ENCODE measurements at regions not wholly inside any gene's neighbourhood (a gene's known extent, or its start where the extent isn't known, plus 50 kb on each side); places are given as distances from the start of the nearest gene placed in this dataset.

- TF ChIP-seq CTCF (IDR thresholded peaks at IDR 0.05 in 2 of 3, conservative IDR thresholded peaks at IDR 0.05 in 1 of 3; ENCODE audit: borderline replicate concordance in 1 of 3, insufficient read depth in 1 of 3, low read depth in 2 of 3, low read length in 2 of 3): no peak
Observed at GRCh38 chr10:129391464-129391863, 75.6 kb upstream of the MGMT start (continued).

GRCh38 chr10:129392855-129393254, 74.2 kb upstream of the MGMT start:
- no peak for DNase-seq (ENCODE audit: low read depth, low spot score)
- H3K9ac ChIP-seq (ENCODE audit: low read length): no peak overlapping the region
- H3K27me3 ChIP-seq (ENCODE audit: insufficient read depth, low read length): 0 out of 2 replicates have a peak, but pooled peaks cover 6% of the 10 kb centered on the region
- H3K4me3 ChIP-seq (replicated peaks in 1 of 2; ENCODE audit: low read depth in 1 of 2, low read length in 2 of 2): no peak overlapping the region
- ChIA-PET POLR2A (no interaction called here), RAD21 (ENCODE audit: low non-redundant PET in 1 of 2, low total read pairs in 2 of 2, uncharacterized antibody in 2 of 2, unreplicated experiment in 2 of 2) (no interaction called here), CTCF (no interaction called here)
- BruUV-seq (replicated peaks): no TSS peak
- no peaks in the 10 kb centered on the region for H3K9me2 ChIP-seq (ENCODE audit: insufficient read depth)
- H3K4me1 ChIP-seq (ENCODE audit: control insufficient read depth in 1 of 2, insufficient read depth in 2 of 2, low read length in 2 of 2): no peaks in the 10 kb centered on the region
- no peaks in the 10 kb centered on the region for H4K20me1 ChIP-seq (ENCODE audit: insufficient read depth)
- peaks cover 0 to 5% of the 10 kb centered on the region in 2 experiments; a peak in 2 of 4 replicates for H3K9me3 ChIP-seq (ENCODE audit: control insufficient read depth in 1 of 2, insufficient read depth in 1 of 2, low read depth in 1 of 2, low read length in 2 of 2)
- H3K4me2 ChIP-seq (ENCODE audit: low read length): no peak overlapping the region
- no peaks in the 10 kb centered on the region for H3K36me3 ChIP-seq (ENCODE audit: control insufficient read depth in 1 of 2, insufficient read depth in 2 of 2, low read length in 2 of 2)
- H3K79me2 ChIP-seq (ENCODE audit: insufficient read depth, low read length): no peaks in the 10 kb centered on the region
- no peak for ATAC-seq
- intact Hi-C loops (cut with micrococcal nuclease): no loop called here
- no peak overlapping the region for H3K27ac ChIP-seq (ENCODE audit: low read depth, low read length)
- TF ChIP-seq REST (IDR thresholded peaks at IDR 0.05; ENCODE audit: low read depth) (no peak), EZH2 (IDR thresholded peaks at IDR 0.05) (no peak), CBX3 (IDR thresholded peaks at IDR 0.05; ENCODE audit: low read depth) (no peak), ATF3 (IDR thresholded peaks at IDR 0.05) (no peak), FOSL1 (IDR thresholded peaks at IDR 0.05; ENCODE audit: low read depth) (no peak), EGR1 (IDR thresholded peaks at IDR 0.05; ENCODE audit: low read depth) (no peak), RAD21 (IDR thresholded peaks at IDR 0.05; ENCODE audit: low read depth) (no peak)
- no peak overlapping the region for H2AFZ ChIP-seq (ENCODE audit: low read depth, low read length, poor library complexity, severe bottlenecking)
